HCT116 (cell line): ENCODE measurements at regions not wholly inside any gene's neighbourhood (a gene's known extent, or its start where the extent isn't known, plus 50 kb on each side); places are given as distances from the start of the nearest gene placed in this dataset.

Experiments
- CTCF ChIP-seq, 3 experiments: fragments of 200-600 bp in 1 of 3; sonication (generic) in 1 of 3; IDR thresholded peaks in 2 of 3; conservative IDR thresholded peaks in 1 of 3; 2 replicates each; pipeline ENCODE4 v1.5.1; 2012 to 2017; ENCODE audit warnings: low read depth in 2 of 3, low read length in 2 of 3, antibody characterized with exemption in 1 of 3, borderline replicate concordance in 1 of 3, control low read depth in 1 of 3, mild to moderate bottlenecking in 1 of 3, mixed read lengths in 1 of 3, mixed run types in 1 of 3, moderate library complexity in 1 of 3; ENCODE audit not compliant: insufficient read depth in 1 of 3
- POLR2A ChIP-seq: IDR thresholded peaks from 2 replicates; pipeline ENCODE4 v1.7.0; 2011; ENCODE audit warnings: borderline replicate concordance; ENCODE audit not compliant: insufficient read depth, insufficient read length; ENCODE audit errors: extremely low read depth
- RAD21 ChIP-seq: IDR thresholded peaks from 2 replicates; pipeline ENCODE4 v1.6.1; 2012; ENCODE audit warnings: low read depth, mild to moderate bottlenecking
- TF ChIP-seq, protein P1 (sequence below): IDR thresholded peaks from 2 replicates; pipeline ENCODE4 v1.6.1; 2012

DNA sequence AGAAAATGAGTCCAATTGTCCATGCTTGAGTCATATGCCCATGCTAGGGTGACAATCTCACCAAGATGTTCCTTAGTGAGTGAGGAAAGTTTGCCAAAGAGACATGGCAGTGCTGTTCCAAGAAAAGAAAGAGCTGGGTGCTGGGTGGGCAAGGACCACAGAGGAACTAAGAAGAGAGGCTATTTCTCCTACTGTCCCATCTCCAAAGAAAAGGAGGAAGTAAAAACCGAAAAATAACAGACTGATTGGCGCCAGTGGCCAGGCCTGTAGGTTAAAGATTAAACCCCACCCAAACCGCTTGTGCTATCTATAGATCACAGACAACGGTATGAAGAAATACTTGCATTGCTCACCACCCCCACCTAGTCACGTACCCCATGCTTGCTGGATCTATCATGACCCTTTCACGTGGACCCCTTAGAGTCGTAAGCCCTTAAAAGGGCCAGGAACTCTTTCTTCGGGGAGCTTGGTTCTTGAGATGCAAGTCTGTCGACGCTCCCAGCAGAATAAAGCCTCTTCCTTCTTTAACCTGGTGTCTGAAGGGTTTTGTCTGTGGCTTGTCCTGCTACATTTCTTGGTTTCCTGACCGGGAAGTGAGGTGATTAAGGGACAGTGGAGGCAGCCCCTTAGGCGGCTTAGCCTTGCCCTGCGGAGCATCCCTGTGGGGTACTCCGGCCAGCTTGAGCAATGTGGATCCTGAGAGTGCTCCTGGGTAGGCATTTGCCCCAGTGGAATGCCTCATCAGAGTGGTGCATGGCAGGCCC lies 606.5 kb downstream of the UQCRFS1 start:
- TF ChIP-seq CTCF (IDR thresholded peaks at IDR 0.05 in 2 of 3, conservative IDR thresholded peaks at IDR 0.05 in 1 of 3; ENCODE audit: borderline replicate concordance in 1 of 3, insufficient read depth in 1 of 3, low read depth in 2 of 3, low read length in 2 of 3) (no peak), RAD21 (no peak), POLR2A (no peak)
- TF ChIP-seq, protein P1, sequence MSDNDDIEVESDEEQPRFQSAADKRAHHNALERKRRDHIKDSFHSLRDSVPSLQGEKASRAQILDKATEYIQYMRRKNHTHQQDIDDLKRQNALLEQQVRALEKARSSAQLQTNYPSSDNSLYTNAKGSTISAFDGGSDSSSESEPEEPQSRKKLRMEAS: no peak
